AG20443 (cell line): ENCODE measurements at regions not wholly inside any gene's neighbourhood (a gene's known extent, or its start where the extent isn't known, plus 50 kb on each side); places are given as distances from the start of the nearest gene placed in this dataset.

Experiments
- DNase-seq: peaks from one replicate; pipeline ENCODE4 v3.0.0; 2012; ENCODE audit warnings: low spot score, mixed read lengths

- DNase-seq = no peak
Observed at GRCh38 chr3:18774319-18775088, 349.4 kb upstream of the SATB1 start.

- DNase-seq = no peak
Observed at GRCh38 chr3:18772699-18773305, 347.7 kb upstream of the SATB1 start.

DNA sequence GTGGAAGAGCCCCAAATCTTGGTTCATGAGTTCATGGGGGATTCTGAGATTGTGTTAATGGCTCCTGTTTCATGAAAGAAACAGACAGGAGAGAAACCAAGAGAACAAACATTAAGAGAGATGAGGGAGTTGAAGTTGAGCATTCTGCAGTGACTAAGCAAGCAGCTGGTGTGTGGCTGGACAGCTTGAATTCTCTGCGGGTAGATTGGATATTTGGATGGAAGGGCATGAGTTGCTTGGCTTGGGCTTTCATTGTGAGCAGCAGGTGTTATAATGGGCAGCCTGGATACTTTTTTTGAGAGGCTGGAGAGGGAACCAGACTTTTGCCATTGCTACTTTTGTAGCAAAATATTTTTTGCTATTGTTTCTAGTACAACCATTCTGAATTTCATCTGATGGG is 346.8 kb upstream of the SATB1 start:
- no peak for DNase-seq

- DNase-seq = no peak
Observed at GRCh38 chr3:18770800-18771199, 345.7 kb upstream of the SATB1 start.

- no peak for DNase-seq
Observed at GRCh38 chr3:18767756-18768303, 342.7 kb upstream of the SATB1 start.

DNA sequence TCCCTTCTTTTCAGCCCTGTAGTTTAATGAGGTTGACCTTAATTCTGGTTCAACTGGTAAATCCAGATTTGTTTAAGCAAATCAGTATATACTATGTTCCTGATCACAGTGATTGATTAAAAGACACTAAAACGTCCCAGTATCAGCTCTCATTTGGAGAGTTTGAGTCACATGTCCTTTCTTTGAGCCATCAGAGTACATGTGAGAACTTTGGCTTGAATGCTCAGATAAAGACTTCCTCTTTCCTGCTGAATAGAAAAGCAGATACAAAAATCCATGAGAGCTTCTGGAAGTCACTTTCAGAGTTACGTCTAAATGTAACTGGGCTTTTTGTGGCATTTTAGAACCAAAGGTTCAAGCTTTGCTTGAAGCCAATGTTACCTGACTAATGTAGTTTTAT is 341.8 kb upstream of the SATB1 start:
- no peak for DNase-seq

DNA sequence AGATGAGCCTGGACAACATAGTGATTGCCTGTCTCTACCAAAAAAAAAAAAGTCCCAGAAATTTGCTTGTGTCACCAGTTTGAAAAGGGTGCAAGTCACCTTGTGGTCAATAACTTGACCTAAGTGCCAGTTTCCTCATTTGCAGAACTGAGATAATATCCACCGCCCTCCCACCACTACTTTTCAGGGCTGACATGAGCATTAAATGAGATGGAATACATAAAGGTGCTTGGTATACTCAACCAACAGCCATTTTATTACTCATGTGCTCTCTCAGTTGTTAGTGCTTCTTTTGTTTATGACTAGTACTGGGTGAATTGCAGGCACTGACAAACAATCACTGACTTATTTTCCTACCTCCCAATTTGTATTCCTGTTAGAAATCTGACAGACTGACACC is 340.5 kb upstream of the SATB1 start:
- DNase-seq = no peak

GRCh38 chr3:18765161-18765560 is 340.0 kb upstream of the SATB1 start:
- no peak for DNase-seq

DNA sequence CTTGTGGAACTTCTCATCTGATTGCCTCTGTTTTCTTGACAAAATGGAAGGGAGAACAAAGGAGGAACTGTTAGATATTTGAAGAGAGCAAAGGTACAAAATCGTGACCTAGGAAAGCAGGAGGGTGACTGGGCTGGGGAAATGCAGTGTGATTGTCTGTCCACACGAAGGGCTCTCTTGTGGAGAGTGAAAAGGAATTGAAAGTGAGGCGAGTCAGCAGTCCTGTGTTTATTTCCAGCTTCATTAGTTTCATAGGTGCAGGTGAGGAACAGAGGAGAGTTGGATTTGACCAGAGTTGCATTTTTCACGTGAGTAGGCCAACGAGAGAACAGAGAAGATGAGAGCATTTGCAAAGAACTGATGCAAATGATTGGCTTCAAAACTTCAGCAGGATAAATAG is 336.4 kb upstream of the SATB1 start:
- no peak for DNase-seq

DNA sequence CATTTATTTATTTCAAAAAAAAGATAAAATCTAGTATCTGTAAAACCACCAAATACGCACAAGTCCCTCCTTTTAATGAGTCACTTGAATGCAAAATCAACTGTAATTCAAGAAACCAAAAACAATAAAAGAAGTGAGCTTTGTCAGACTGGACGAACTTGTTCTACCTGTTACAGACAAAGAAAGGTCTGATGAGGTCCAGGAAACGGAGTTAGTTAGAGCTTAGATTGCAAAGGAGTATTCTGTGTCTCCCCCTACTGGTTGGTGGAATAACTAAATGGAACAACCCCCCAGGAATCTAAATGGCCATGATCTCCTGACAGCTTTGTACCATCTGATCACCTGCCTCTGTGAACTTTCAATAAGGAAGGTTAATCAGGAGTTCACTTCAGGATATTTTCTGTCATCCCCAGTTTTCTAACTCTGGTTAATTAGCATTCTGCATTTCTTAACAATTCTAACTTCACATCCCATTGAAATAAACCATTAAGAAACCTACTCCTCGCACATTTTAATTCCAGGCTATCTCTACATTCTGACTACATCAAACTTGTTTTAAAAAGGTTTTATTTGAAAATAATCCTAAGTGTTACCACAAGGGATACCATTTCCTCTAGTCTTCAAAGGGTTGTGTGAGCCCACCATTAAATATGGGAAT is 333.0 kb upstream of the SATB1 start:
- no peak for DNase-seq

DNA sequence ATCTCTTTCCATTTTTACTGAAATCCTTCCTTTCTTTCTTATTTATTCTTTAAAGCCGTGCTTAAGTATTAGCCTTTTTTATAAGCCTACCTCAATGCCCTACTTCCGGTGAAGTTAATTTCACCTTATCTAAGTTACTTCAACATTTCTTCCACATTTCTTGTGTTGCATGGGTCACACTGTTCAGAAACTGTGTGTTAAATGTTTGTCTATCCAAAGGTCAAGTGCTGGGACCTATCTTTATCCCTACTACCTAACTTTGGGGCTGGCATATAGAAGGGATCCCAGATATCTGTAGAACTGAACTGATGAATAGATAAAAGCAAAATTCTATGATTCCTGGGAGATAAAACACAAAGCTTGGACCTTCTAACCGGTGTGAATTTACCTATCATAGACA is 332.3 kb upstream of the SATB1 start:
- DNase-seq = no peak

DNA sequence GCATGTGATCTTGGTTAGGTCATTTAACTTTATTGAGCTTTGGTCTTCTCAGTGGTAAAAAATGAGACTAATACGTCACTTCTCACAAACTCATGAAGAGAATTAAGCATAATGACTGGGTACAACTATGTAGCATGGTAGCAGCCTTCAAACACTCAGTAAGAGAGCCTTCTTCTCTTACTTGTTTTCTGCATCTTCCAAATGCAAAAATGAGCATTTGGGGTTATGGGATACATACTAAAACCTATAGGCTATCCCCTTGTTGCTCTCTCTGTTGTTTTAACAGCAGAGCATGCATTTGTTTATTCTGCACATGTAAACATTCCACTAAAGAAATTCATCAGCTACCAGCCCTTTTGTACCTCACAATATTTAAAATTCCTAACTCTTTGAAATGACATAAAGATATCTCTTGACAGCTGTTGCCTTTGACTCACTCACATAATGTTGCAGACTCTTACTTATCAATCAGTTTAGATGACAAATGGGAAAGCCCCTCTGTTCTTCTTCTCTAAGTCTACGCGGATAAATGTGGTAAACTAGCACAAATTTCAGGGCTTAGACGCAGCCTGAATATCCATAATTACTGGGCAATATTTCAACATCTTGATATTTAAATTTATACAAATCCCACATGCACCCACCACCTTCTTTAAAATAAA is 327.3 kb upstream of the SATB1 start:
- no peak for DNase-seq

DNA sequence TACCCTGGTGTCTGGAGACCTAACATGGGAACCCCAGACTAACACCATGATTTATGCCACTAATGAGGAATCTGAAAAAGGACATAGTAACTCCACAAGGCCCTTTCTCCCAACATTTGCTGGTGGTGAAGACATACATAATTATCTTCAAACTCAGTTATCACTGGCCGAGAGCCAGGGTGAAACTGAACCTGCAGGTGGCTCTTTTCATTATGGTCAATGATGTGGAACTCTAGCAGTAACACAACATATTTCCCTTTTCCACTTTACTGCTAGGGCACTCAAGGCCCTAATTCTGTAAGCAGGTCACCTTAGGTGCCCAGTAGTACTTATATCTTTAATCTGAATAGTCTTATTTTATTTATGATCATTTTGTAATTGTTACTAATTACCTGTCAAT is 326.4 kb upstream of the SATB1 start:
- DNase-seq = no peak

DNA sequence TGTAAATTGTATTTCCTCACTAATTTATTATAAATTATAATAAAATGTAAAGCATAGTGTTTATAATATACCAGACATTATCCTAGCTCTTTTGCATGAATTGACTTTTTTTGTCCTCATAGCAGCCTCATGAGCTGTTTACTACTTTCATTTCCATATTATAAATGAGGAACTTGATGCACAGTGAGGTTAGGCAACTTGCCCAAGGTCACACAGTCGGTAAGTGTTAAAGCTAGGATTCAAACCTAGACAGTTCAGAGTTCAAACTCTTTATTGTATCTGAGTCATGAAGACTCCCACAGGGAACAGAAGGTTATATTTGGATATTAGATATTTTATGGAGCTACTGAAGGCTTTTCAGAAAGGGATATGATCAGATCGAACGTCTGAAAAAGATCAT is 322.2 kb upstream of the SATB1 start:
- DNase-seq = no peak

- DNase-seq = no peak
Observed at GRCh38 chr3:18745472-18745871, 320.3 kb upstream of the SATB1 start.

GRCh38 chr3:18744472-18744871 is 319.3 kb upstream of the SATB1 start:
- DNase-seq = no peak

GRCh38 chr3:18743761-18744160 is 318.6 kb upstream of the SATB1 start:
- DNase-seq = no peak

DNA sequence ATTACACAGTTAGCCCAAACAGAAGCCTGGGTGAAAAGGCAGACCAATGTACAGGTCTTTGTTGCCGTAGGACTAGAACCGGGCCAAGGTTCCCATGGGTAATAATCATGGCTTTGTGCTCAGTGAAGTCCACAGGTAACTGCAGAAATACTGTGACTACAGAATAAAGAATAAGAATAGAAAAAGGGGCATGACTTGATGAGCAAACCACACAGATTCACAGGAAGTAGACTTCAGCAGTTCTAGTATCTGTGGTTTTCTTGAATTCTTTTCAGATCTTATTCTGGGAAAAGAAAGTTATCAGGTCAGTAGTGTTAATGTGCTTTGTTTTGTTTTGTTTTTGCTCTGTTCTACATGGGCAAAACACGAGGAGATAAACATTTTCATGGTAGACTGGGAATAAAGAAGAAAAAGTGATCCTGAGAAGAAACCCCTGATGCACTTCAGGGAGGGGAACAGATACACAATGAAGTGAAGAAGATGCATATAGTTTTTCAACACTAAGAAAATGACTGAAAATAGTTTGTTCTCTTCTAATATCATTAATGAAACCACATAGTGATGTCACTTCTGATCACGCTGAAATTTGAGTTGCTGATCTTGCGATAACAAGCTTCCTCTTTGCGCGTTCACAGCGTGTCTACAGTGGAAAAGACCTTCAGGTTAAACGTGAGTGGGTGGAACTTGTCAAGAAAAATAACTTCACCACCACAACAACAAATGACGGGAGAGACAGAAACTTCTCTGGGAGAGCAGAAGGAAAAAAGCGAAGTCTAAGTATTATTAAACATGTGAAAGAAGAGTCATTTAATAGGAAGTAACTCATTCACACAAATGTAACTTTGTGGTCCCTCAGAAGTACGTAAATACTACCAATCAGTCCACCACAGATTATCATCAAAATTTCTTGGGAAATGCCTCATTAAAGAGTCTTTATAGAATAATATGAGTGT is 315.8 kb upstream of the SATB1 start:
- DNase-seq = no peak

DNA sequence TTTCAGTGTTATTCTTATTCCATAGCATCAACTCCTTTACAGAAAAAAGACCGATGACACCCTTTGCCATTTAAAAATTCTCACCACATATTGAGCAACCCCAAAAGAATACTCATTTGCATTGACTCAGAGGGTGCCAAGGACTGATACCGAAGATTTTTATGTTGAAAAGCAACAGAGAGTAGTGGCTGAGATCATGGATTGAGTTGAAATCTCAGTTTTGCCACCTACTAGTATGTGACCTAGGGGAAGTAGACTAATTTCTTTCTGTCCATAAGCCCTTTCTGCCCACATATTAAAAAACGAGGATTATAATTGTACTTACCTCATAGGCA is 313.9 kb upstream of the SATB1 start:
- no peak for DNase-seq

DNA sequence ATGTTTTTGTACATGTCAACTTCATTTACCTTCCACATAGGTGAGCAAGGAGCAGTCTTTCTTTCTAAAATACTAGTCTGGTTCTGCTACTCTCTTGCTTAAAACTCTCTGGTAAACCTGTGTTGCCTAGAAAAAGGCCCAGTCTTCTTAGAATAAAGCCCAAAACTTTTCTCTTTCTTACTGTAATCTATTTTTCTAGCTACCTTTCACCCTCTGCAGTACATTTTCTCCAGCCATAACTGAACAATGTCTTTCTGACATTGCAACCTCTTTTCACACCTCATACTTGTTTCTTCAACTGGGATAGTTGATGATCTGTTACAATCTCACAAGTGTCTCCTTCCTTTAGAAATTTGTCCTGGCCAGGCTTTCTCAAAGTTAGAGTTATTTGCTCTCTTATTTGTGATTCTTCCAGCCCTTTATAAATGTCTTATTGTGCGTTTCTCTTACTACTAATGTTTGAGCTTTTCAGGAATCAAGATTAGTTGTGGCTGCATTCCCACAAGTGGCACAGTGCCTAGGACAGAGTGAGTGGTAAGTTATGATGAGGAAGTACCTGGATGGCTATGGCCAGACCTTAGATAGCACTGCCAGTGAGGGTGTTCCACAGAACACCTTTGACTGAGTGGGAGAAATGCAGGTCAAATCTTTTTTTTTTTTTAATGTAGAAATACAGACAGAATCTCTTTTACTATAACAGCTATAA is 313.4 kb upstream of the SATB1 start:
- DNase-seq = no peak

GRCh38 chr3:18735005-18735404 is 309.9 kb upstream of the SATB1 start:
- DNase-seq = no peak
